ENCODE measurements at regions not wholly inside any gene's neighbourhood (a gene's known extent, or its start where the extent isn't known, plus 50 kb on each side); places are given as distances from the start of the nearest gene placed in this dataset.
"Not testable (repeated sequence)": the region's sequence is repeated elsewhere in the genome, so short reads cannot be mapped to it uniquely, and the experiment has no call there.

GRCh38 chrX:150216000-150216399 lies 147.1 kb upstream of the MAMLD1 start:
- TF ChIP-seq TCF12 (IDR thresholded peaks at IDR 0.05); POLR2AphosphoS5 (IDR thresholded peaks at IDR 0.05; ENCODE audit: low read depth, low read length); EP300 (IDR thresholded peaks at IDR 0.05; ENCODE audit: borderline replicate concordance in 1 of 2, low read depth in 1 of 2, low read length in 1 of 2); NFIC (IDR thresholded peaks at IDR 0.05; ENCODE audit: borderline replicate concordance): not testable (repeated sequence)
